Loucy (cell line): ENCODE measurements at regions not wholly inside any gene's neighbourhood (a gene's known extent, or its start where the extent isn't known, plus 50 kb on each side); places are given as distances from the start of the nearest gene placed in this dataset.

Source experiments
- H2AFZ ChIP-seq: fragments of 200-600 bp; sonication (generic); 2 replicates; pipeline ENCODE4 v1.6.0; 2016; ENCODE audit warnings: antibody characterized with exemption, mild to moderate bottlenecking, low read length, moderate library complexity
- H3F3A ChIP-seq: fragments of 200-600 bp; 2 replicates; pipeline ENCODE4 v1.6.0; 2016; ENCODE audit warnings: antibody characterized with exemption, low read depth, mild to moderate bottlenecking
- H3K27me3 ChIP-seq: fragments of 200-600 bp; sonication (generic); 2 replicates; pipeline ENCODE4 v1.6.1; 2014; ENCODE audit warnings: low read length, mild to moderate bottlenecking; ENCODE audit not compliant: insufficient read depth, poor library complexity, severe bottlenecking
- H3K36me3 ChIP-seq: fragments of 200-600 bp; sonication (generic); 2 replicates; pipeline ENCODE4 v1.6.1; 2016; ENCODE audit warnings: low read length; ENCODE audit not compliant: insufficient read depth
- H3K4me1 ChIP-seq: fragments of 200-600 bp; sonication (generic); 2 replicates; pipeline ENCODE4 v1.5.1; 2014; ENCODE audit warnings: low read length, mild to moderate bottlenecking; ENCODE audit not compliant: insufficient read depth, poor library complexity, severe bottlenecking
- H3K4me2 ChIP-seq: fragments of 200-600 bp; sonication (generic); 2 replicates; pipeline ENCODE4 v1.6.0; 2014; ENCODE audit warnings: antibody characterized with exemption, low read length, low read depth, mild to moderate bottlenecking; ENCODE audit not compliant: poor library complexity, severe bottlenecking
- H3K4me3 ChIP-seq: fragments of 200-600 bp; sonication (generic); 2 replicates; pipeline ENCODE4 v1.5.1; 2014; ENCODE audit warnings: low read length, mild to moderate bottlenecking, mixed read lengths; ENCODE audit not compliant: poor library complexity, severe bottlenecking
- H3K79me2 ChIP-seq: fragments of 200-600 bp; sonication (generic); 2 replicates; pipeline ENCODE4 v1.6.1; 2014; ENCODE audit warnings: low read length; ENCODE audit not compliant: insufficient read depth
- H3K9ac ChIP-seq: fragments of 200-600 bp; sonication (generic); 2 replicates; pipeline ENCODE4 v1.6.0; 2014; ENCODE audit warnings: mild to moderate bottlenecking, low read depth, low read length, moderate library complexity; ENCODE audit not compliant: poor library complexity, severe bottlenecking
- H3K9me2 ChIP-seq: fragments of 200-600 bp; sonication (generic); replicated peaks from 2 replicates; pipeline ENCODE4 v1.6.1; 2016; ENCODE audit warnings: low read depth, low read length, mixed read lengths
- H3K9me3 ChIP-seq: fragments of 200-600 bp; sonication (generic); 2 replicates; pipeline ENCODE4 v1.6.1; 2014; ENCODE audit warnings: mild to moderate bottlenecking, antibody characterized with exemption, low read length, low read depth; ENCODE audit not compliant: insufficient read depth
- H4K20me1 ChIP-seq: fragments of 200-600 bp; sonication (generic); 2 replicates; pipeline ENCODE4 v1.6.0; 2014; ENCODE audit warnings: antibody characterized with exemption, low read length, mild to moderate bottlenecking; ENCODE audit not compliant: insufficient read depth, poor library complexity, severe bottlenecking
- CTCF ChIP-seq: fragments of 200-600 bp; sonication (generic); conservative IDR thresholded peaks from 2 replicates; pipeline ENCODE4 v1.5.1; 2014; ENCODE audit warnings: mild to moderate bottlenecking, antibody characterized with exemption, low read length
- EZH2phosphoT487 ChIP-seq: fragments of 200-600 bp; IDR thresholded peaks from 2 replicates; pipeline ENCODE4 v1.6.1; 2018; ENCODE audit warnings: antibody characterized with exemption, mild to moderate bottlenecking, moderate library complexity, borderline replicate concordance

GRCh38 chr20:40843251-40843650 lies 154.2 kb upstream of the MAFB start:
- Histone ChIP-seq H3K36me3 (no peaks in the 10 kb centered on the region), H4K20me1 (no peaks in the 10 kb centered on the region), H3K9ac (no peak overlapping the region), H3K4me1 (peaks cover 25% of the 10 kb centered on the region), H3K4me2 (no peak overlapping the region), H3K9me2 (no peaks in the 10 kb centered on the region), H3K9me3 (no peaks in the 10 kb centered on the region), H3K79me2 (no peaks in the 10 kb centered on the region), H3F3A (no peaks in the 10 kb centered on the region), H3K4me3 (no peak overlapping the region), H2AFZ (peak overlapping the region; percentile 48; the same call in 1 of the 2 replicates), H3K27me3 (no peaks in the 10 kb centered on the region)
- TF ChIP-seq CTCF (no peak), EZH2phosphoT487 (no peak)

GRCh38 chr20:40844332-40844731 lies 155.3 kb upstream of the MAFB start:
- Histone ChIP-seq H3K9me2 (no peaks in the 10 kb centered on the region), H3K9ac (no peak overlapping the region), H3K9me3 (no peaks in the 10 kb centered on the region), H4K20me1 (no peaks in the 10 kb centered on the region), H3K36me3 (no peaks in the 10 kb centered on the region), H3K79me2 (no peaks in the 10 kb centered on the region), H3F3A (no peaks in the 10 kb centered on the region), H3K4me2 (no peak overlapping the region), H3K4me3 (no peak overlapping the region), H3K4me1 (peaks cover 25% of the 10 kb centered on the region), H2AFZ (peak overlapping the region; percentile 70), H3K27me3 (no peaks in the 10 kb centered on the region)
- TF ChIP-seq CTCF, result no peak
- no peak for TF ChIP-seq EZH2phosphoT487

- no peaks in the 10 kb centered on the region for H3F3A ChIP-seq
- no peaks in the 10 kb centered on the region for H3K27me3 ChIP-seq
- peaks cover 18% of the 10 kb centered on the region for H3K4me1 ChIP-seq
- no peaks in the 10 kb centered on the region for H3K9me3 ChIP-seq
- no peak overlapping the region for H3K4me3 ChIP-seq
- no peaks in the 10 kb centered on the region for H4K20me1 ChIP-seq
- H3K79me2 ChIP-seq, result no peaks in the 10 kb centered on the region
- H3K9ac ChIP-seq, result no peak overlapping the region
- no peaks in the 10 kb centered on the region for H3K36me3 ChIP-seq
- no peak for TF ChIP-seq CTCF
- no peak for TF ChIP-seq EZH2phosphoT487
- H2AFZ ChIP-seq, result no peak overlapping the region
- no peaks in the 10 kb centered on the region for H3K9me2 ChIP-seq
- H3K4me2 ChIP-seq, result no peak overlapping the region
Measured at GRCh38 chr20:40848096-40848495, 159.1 kb upstream of the MAFB start.
